Choroid plexus epithelial cell (primary cell): ENCODE measurements at regions not wholly inside any gene's neighbourhood (a gene's known extent, or its start where the extent isn't known, plus 50 kb on each side); places are given as distances from the start of the nearest gene placed in this dataset.

Experiments used
- DNase-seq: peaks from one replicate; pipeline ENCODE4 v3.0.0-alpha.2; 2010; ENCODE audit warnings: low read depth
- H3K4me3 ChIP-seq: 2 replicates; pipeline ENCODE4 v1.5.1; 2011; ENCODE audit warnings: low read depth, mild to moderate bottlenecking, control low read depth, low read length, moderate library complexity
- TF ChIP-seq, protein P1 (sequence below): conservative IDR thresholded peaks from 2 replicates; pipeline ENCODE4 v1.5.1; 2011; ENCODE audit warnings: low read depth, mild to moderate bottlenecking, control low read depth, inconsistent platforms, low read length, moderate library complexity

DNA sequence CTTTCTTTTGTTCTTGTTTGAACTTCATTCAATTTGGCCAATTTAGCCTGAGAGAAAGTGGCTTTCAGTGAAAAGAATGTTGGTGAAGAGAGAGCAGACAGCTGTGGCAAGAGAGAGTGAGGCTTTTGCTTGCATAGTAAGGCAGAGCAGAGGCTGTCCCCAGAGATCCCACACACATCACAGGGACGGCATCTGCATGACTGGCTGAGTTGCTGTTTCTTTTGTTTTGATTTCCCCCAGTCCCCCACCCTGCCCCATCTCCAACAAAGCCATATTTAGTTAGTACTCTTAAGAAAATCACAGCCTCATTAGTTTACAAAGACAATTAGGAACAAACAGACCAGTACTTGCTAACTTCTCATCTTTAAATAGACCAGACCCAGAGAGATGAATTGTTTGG, 363.9 kb upstream of the SEMA6A start:
- no peak for DNase-seq
- TF ChIP-seq, protein P1, sequence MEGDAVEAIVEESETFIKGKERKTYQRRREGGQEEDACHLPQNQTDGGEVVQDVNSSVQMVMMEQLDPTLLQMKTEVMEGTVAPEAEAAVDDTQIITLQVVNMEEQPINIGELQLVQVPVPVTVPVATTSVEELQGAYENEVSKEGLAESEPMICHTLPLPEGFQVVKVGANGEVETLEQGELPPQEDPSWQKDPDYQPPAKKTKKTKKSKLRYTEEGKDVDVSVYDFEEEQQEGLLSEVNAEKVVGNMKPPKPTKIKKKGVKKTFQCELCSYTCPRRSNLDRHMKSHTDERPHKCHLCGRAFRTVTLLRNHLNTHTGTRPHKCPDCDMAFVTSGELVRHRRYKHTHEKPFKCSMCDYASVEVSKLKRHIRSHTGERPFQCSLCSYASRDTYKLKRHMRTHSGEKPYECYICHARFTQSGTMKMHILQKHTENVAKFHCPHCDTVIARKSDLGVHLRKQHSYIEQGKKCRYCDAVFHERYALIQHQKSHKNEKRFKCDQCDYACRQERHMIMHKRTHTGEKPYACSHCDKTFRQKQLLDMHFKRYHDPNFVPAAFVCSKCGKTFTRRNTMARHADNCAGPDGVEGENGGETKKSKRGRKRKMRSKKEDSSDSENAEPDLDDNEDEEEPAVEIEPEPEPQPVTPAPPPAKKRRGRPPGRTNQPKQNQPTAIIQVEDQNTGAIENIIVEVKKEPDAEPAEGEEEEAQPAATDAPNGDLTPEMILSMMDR = no peak
- H3K4me3 ChIP-seq = no peak overlapping the region

DNA sequence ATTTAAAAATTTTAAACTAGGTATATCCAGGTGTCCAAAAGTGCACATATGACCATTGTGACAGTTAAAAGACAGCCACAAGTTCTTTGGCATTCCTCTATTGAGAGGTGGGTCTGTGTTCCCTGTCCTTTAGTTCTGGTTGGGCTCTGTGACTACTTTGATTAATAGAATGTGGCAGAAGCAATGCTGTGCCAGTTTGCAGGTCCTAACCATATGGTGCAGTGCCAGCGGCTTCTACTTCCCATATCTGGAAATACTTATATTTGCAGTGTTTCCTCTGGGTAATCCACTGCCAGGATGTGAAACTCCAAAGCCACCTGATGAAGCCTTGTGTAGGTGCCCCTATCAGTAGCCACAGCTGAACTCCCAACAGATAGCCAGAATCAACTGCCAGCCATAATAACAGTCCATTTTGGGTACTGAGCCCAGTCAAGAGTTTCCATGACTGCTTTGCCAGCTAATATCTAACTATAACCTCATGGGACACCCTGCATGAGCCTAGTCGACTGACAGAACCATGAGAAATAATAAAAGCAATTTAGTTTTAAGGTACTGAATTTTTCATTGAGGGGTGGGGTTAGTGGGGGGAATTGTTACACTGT, 361.0 kb upstream of the SEMA6A start:
- no peak overlapping the region for H3K4me3 ChIP-seq
- no peak for DNase-seq
- TF ChIP-seq, protein P1 = no peak

DNA sequence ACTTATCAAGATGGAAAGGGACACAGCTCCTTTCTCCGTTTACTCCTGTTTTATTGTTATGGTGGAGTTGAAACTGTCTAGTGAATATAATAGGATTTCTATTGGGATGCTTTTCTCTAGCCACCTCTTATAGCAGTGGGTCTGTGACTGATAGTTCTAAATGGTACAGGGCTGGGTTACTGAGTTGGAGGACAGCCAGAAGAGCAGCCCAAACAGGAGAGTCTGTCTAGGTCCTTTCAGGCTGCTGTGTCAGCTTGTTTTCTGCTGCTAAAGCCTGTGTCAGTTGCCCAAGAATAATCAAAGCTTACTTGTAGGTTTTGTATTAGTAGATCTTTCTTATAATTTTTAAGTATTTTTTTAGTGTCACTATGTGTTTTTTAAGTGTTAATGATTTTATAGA, 356.0 kb upstream of the SEMA6A start:
- TF ChIP-seq, protein P1 = no peak
- H3K4me3 ChIP-seq = no peak overlapping the region
- no peak for DNase-seq

DNA sequence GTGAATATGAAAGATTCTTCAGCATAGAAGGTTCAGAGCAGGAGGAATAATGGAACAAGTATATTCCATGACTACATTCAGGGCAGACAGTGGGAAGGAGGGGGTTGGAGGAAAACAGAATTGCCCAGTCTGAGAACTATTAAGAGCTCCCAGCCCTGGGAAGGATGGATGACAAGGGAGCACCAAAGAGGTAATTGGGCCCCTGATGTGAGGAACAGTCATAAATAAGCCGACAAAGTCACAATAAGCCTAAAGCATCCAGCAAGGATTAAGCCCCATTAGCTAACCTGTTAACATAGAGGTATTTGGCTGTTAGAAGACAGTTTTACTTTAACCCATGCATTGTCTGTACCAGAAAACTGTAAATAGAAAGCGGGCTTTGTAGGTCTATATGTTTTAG, 348.7 kb upstream of the SEMA6A start:
- no peak for DNase-seq
- TF ChIP-seq, protein P1 = no peak
- H3K4me3 ChIP-seq = no peak overlapping the region

DNA sequence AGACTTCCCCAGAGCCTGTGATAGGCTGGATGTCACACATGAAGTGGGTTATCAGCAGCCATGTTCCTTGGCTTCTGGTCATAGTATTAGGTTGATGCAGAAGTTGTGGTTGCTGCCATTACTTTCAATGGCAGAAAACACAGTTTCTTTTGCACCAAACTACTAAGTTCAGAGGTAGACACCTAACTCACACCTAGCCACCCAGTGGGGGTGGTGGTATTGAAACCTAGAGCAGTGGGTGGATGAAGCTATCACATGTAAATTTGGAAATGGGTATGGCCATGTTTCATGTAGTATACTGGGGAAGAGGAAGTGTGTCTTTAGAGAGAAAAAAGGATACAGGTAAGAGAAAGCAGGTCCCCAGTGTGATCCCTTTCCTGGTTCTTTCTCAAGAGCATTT, 347.9 kb upstream of the SEMA6A start:
- H3K4me3 ChIP-seq = no peak overlapping the region
- TF ChIP-seq, protein P1 = no peak
- DNase-seq = no peak

DNA sequence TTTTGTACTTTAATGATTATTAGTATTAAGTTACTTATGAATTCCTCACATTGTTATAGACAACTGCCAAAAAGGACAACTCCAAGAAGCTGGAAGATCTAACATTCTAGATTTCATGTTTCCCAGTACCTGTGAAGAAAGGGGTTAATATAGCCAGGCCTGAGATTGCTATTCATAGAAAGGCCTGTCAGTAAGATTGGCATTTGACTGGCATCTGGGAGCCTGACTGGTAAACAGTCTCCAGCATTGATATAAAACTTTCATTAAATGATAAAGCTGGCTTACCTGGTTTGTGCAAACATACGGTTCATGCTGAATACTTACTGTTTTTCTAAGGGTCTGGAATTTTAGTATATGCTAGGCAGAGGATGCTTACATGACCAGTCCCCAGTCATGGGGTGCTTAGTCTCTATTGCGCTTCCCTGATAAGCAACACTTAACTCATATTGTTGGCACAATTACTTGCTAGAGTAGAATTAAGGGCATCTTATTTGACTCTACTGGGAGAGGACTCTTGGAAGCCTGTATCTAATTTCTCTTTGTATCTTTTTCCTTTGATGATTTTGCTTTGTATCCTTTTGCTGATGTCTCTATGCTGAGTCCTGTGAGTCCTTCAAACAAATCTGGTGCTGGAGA, 340.4 kb upstream of the SEMA6A start:
- TF ChIP-seq, protein P1 = no peak
- H3K4me3 ChIP-seq = no peak overlapping the region
- no peak for DNase-seq

DNA sequence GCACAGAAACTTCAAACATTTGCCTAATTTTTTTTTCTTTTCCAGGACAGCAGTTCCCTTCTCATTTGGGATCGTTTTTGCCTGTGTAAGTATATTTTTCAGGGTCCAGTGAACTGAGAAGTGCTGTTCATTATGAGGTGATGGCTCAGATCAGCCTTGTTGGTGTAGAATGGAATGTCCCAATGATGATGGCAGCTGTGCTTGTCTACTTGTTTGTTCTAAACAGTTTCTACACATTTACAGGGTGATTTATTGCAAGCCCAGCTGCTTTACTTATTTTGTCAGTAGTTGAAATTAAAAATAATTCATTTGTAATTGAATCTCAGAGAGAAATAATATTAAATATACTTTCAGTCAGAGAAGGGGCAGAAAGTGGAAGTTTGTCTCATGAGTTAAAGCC, 337.6 kb upstream of the SEMA6A start:
- no peak for DNase-seq
- no peak overlapping the region for H3K4me3 ChIP-seq
- TF ChIP-seq, protein P1 = no peak
